ENCODE measurements at regions not wholly inside any gene's neighbourhood (a gene's known extent, or its start where the extent isn't known, plus 50 kb on each side); places are given as distances from the start of the nearest gene placed in this dataset.

DNA sequence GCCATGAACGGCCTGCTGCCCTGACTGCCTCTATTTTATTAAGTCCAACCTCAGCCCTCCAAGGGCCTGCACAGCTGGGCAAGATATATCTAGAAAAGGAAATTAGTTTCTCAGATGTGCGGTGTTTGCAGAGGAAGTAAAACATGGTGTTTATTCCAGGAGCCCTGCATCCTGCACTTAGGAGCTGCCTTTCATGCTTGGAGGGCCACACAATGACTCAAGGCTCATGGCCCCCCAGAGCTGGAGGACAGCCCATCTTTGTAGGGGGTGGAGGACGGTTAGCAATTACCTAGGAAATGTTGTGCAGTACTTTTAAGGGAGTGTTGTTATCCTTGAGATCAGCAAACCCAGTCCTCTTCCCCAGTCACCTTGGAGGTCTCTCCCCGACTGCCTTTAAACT is 80.5 kb downstream of the COPRS start:
- TF ChIP-seq, protein P1, sequence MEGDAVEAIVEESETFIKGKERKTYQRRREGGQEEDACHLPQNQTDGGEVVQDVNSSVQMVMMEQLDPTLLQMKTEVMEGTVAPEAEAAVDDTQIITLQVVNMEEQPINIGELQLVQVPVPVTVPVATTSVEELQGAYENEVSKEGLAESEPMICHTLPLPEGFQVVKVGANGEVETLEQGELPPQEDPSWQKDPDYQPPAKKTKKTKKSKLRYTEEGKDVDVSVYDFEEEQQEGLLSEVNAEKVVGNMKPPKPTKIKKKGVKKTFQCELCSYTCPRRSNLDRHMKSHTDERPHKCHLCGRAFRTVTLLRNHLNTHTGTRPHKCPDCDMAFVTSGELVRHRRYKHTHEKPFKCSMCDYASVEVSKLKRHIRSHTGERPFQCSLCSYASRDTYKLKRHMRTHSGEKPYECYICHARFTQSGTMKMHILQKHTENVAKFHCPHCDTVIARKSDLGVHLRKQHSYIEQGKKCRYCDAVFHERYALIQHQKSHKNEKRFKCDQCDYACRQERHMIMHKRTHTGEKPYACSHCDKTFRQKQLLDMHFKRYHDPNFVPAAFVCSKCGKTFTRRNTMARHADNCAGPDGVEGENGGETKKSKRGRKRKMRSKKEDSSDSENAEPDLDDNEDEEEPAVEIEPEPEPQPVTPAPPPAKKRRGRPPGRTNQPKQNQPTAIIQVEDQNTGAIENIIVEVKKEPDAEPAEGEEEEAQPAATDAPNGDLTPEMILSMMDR (IDR thresholded peaks at IDR 0.05 in 4 of 5, conservative IDR thresholded peaks at IDR 0.05 in 1 of 5): no peak
- no peak for TF ChIP-seq POLR2A (IDR thresholded peaks at IDR 0.05)

All from gastrocnemius medialis (tissue), 4 donors.